Pons (tissue), 1 donor: ENCODE measurements at regions not wholly inside any gene's neighbourhood (a gene's known extent, or its start where the extent isn't known, plus 50 kb on each side); places are given as distances from the start of the nearest gene placed in this dataset.
"Not testable (repeated sequence)": the region's sequence is repeated elsewhere in the genome, so short reads cannot be mapped to it uniquely, and the experiment has no call there.

Source experiments
- DNase-seq: peaks from one replicate; pipeline ENCODE4 v3.0.0-alpha.2; 2016; ENCODE audit warnings: low spot score

DNA sequence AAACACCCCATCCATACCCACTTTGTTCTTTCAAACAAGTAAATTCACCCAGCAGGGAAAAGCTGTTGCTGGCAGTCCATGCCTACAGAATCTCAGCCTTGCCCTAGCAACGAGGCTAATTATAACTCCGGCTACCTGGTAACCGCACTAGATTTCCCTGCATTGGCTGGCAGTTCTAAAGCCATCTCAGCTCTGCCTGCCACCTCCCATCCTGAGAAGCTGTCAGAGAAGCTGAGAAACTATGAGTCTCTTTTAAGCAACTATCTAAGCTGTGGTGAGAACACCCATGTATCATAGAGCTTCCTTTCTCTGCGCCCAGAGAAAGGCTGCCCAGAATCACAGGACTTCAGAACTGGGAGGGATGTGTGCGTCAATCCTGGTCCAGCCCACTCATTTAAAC lies 126.5 kb upstream of the NBPF9 start:
- DNase-seq = not testable (repeated sequence)

DNA sequence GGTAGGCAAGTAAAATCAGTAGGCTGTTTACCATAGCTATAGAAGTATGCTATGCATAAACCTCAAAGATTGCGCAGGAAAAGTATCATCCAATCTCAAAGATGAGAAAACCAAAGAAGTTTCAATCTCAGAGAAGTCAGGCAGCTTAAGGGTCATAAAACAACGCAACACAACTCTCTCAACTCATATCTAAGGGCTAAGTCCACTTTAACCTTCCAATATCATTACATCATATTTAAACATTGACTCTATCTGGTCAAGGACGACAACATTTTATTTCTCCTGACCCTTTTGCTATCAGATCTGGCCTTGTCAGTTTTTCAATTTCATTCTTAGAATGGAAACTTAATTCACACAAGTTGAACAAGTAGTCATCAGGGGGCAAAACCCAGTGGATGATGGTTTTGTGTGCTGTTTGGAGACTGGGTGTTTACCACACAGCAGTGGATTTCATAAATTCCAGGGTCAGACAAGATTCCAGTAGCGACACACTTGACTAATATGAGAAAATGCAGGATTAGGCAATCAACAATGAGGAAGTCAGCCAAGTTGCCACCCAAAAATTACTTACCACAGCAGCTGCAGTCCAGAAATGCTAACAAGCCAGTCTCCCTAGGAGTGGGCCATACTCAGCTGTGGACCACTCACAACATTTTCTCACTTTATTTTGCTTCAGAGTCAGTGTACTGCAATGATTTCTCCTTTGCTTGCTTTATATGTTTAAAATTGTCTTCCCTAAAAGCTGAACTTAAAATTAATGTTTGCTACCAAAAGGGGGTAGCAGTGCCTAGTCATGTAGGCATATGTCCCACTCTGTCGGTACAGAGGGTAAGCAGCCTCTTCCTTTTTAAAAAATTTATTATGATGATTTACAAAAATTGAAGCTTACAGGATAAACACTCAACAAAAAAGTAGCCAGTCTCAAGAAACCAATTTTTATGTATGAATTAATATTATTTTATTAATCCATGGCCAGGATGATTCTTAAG lies 131.9 kb upstream of the NBPF9 start:
- DNase-seq = not testable (repeated sequence)

GRCh38 chr1:149237515-149237914 lies 134.2 kb upstream of the NBPF9 start:
- DNase-seq = not testable (repeated sequence)

- DNase-seq = not testable (repeated sequence)
These were observed 136.7 kb upstream of the NBPF9 start for GRCh38 chr1:149239897-149240508.

- not testable (repeated sequence) for DNase-seq
These were observed 137.2 kb upstream of the NBPF9 start for GRCh38 chr1:149240530-149240929.

DNA sequence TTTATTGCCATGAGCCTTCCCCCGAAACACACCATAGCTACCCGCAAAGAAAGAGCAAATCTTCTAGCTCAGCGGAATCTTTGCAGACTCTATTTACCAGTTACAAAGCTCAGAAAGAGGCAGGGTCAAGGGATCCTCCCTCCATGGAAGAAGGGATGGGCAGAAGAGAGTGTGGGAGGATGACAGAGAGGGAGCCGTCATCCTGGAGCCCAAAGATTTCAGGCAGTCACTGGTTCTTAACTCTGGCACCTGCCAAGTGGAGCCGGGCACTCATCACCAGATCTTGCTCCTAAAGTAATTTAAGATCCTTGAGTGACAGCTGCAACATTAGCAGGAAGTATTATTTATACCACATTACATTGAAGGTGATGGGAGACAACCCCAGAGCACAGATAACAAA lies 137.9 kb upstream of the NBPF9 start:
- DNase-seq = not testable (repeated sequence)

DNA sequence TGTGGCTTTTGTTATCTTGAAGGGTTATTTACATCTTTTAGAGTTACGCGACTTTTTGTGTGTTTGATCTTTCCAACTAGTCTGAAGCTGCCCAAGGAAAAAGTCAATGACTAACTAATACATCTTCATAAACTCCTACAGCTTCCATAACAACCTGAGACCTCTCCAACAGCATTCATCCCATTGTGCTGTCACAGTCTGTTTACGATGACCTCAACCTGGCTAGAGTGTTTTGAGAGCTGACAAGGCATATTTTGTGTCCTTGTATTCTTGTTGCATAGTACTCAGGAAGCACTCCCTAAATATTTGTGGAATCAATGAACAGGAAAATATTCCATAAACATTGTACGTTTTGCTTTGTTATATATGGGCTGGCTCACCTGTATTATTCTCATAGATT lies 140.2 kb upstream of the NBPF9 start:
- DNase-seq = not testable (repeated sequence)

DNA sequence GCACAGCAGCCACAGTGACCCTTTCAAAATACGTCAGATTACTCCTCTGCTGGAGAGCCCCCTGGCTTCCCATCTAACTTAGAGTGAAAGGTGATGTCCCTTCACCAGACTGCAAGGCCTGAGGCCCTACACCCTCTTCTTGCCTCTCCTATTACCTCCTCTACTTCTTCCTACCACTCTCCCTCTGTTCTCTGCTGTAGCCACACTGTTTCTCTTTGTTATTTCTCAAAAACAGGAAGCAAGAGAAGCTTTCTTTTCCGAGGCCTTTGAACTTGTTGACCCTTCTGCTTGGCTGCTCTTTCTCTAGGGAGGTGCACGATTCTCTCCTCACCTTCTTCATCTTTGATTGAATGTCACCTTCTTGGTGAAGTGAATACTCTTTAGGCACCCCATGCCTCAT lies 141.3 kb upstream of the NBPF9 start:
- DNase-seq = not testable (repeated sequence)

- DNase-seq = not testable (repeated sequence)
These were observed 142.9 kb upstream of the NBPF9 start for GRCh38 chr1:149246212-149246611.

- not testable (repeated sequence) for DNase-seq
These were observed 145.3 kb upstream of the NBPF9 start for GRCh38 chr1:149248610-149249009.

DNA sequence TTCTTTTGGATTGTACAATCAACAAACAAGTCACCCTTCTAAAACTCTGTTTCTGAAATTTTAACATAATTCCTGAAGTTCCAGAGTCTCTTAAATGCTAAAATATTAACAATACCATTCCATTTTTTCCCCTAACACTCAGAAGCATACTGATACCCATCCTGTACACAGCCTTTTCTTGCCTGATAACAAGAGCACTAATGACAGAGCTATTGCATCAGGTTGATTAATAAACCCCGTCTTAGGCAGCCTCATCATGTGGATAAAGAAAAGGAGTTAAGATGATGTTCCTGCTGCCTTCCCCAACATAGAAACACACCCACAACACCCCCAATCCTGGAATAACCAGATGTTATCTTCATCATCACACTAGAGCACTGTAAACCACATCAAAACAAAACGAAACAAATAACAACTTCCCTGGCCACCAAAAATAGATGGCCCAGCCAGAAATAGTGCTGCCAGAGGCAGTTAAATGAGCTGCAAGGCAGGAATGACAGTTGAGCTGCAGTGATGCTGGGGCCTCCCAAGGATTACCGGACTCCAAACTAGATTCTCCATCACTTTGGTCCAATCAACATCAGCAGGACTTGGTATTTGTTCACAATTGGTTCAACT lies 146.6 kb upstream of the NBPF9 start:
- not testable (repeated sequence) for DNase-seq

GRCh38 chr1:149254894-149255847 lies 151.8 kb upstream of the NBPF9 start:
- DNase-seq = not testable (repeated sequence)

- not testable (repeated sequence) for DNase-seq
These were observed 156.9 kb upstream of the NBPF9 start for GRCh38 chr1:149260284-149260683.

DNA sequence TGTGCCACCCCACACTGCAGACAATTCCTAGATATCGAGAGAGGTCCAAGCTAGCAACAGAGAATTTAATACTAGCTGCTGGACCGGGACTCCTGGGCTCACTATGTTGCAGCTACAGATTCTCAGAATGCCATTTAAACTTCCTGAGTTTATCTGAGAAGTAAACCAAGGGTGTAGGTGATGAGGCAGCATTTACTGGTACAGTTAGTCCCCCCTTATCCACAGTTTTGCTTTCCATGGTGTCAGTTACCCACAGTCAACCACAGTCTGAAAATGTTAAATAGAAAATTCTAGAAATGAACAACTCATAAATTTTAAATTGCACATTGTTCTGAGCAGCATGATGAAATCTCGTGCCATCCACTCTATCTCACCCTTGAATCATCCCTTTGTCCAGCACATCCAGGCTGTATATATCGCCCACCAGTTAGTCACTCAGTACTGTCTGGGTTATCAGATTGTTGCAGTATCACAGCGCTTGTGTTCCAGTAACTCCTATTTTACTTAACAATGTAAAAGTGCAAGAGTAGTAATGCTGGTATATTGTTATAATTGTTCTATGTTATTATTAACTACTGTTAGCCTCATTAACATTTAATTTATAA lies 157.5 kb upstream of the NBPF9 start:
- DNase-seq = not testable (repeated sequence)

DNA sequence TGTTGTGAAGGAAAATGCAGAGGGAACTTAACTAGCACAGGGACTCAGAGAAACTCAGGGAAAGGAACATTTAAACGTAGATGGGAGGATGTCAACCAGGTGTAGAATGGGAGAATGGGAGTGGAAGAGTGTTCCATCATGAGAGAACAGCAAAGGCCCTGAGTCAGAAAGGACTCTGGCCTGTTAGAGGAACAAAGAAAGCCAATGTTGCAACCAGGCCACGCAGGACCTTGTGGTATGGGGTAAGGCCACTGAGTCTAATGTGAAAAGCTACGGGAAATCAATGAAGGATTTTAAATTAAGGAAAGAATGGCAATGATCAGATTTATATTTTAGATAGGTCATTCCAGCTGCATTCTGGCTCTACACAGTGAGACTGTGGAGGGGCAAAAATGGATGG lies 163.9 kb upstream of the NBPF9 start:
- DNase-seq = not testable (repeated sequence)

DNA sequence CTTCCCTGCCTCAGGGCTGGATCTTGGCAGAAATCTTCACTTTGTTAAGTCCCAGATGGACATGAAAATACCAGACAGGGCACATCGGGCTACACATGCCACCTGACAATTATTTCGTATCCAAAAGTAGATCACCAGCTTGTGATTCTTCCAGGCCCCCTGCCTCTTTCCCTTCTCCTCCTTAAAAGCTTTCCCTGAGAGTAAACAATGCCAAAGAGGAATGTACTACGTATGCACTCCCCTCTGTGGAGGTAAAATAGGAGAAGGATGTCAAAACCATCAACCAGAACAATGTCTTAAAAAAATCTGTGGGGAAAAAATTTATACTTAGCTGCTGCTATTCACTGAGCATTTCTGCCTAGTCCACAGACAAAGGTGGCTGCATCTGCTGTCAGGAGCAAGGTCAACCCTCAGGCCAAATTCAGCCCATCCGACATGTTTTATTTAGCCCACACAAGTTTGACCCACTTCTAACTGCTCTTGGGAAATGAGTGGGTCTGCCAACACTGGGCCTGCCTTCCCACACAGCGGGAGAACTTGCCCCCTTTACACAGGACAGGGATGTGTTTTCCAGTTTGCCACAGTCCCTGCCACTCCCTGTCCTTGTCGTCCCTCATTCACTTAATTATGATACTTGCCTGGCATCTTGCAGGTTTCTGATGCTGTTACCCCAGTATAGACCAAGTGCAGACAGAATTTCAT lies 165.8 kb upstream of the NBPF9 start:
- not testable (repeated sequence) for DNase-seq

- not testable (repeated sequence) for DNase-seq
These were observed 166.5 kb upstream of the NBPF9 start for GRCh38 chr1:149269833-149270232.

DNA sequence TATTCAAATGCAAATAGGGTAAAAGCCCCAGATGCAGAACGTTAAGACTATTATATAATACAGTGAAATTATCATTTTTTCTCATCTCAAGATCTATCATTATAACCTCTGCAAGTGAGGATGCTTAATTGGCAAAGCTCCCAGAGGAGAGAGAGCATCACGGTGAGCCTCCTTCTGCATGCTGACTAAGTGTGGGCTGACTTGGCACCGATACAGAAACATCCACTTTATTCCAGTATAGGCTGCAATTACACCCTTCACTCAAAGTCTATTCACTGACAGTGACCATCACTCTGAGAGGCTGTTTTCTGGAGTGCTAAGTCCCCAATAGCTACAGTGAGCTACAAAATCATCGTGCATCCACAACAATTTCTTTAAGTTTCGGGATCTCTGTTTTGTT lies 171.1 kb upstream of the NBPF9 start:
- DNase-seq = not testable (repeated sequence)

- not testable (repeated sequence) for DNase-seq
These were observed 172.5 kb upstream of the NBPF9 start for GRCh38 chr1:149275802-149276201.

GRCh38 chr1:149276496-149276895 lies 173.1 kb upstream of the NBPF9 start:
- not testable (repeated sequence) for DNase-seq
